Stimulated activated CD4-positive, alpha-beta T cell treated with anti-CD3 and anti-CD28 coated beads, Interleukin-15, amount 100 ng/mL, for 48 hours (primary cell): ENCODE measurements at regions not wholly inside any gene's neighbourhood (a gene's known extent, or its start where the extent isn't known, plus 50 kb on each side); places are given as distances from the start of the nearest gene placed in this dataset.

Experiments used
- DNase-seq, 2 donors: peaks; one replicate each; pipeline ENCODE4 v3.0.0-alpha.2; 2020; ENCODE audit warnings: low read depth in 2 of 2

GRCh38 chr6:71523548-71523947, 234.9 kb downstream of the OGFRL1 start:
- DNase-seq: no peak

DNA sequence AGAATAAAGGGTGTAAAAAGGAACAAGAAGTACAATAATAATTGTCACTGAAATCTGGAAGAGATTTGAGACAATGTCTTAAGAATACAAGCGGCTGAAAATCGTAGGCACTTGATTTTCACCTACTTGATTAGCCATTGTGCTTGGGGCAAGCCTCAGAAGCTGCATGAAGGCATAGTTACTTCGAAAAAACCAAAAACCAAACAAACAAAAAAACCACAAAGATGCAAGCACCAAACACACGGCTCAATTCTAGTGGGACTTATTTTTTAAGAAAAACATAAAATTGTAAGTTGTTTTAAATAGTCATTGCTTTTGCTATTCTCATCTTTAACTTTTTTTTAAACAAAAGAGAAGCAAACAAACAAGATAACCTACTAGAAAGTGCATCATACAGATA, 235.6 kb downstream of the OGFRL1 start:
- no peak for DNase-seq

- DNase-seq: no peak
Observed at GRCh38 chr6:71527886-71528285, 239.3 kb downstream of the OGFRL1 start.

DNA sequence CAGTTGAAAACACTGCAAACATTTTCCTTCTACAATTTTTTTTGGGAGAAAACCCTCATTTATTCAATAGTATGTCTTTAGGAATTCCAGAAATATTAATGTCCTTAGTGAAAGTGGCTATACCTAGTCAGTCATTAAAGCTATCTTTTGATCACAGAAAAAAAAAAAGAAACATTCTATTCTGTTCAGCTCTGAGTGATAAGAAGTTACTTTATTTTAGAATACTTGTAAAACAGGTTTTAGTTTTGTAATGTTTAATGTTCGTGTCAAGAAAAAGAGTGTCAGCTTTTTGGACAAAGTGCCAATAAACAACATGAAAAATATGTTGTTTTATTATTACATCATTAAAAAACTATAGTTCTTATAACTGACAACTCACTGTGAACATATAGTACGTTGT, 240.4 kb downstream of the OGFRL1 start:
- no peak for DNase-seq

DNA sequence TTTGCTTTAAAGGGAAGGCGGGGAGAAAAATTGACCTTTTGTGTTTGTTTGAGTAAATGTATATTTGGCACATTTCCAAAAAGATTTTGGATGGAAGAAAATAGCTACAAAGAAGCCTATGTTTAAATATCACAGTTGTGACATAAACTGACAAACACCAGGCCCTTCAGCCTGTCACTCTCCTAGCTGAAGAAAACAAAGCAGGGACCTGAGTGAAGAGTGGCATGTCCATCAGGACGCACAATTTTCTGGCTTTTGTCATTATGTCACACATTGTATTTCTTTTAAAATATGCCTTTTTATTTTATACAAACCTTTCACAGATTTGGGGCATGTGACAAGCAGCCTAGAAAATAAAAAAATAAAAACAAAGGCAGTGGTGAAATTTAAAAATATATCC, 241.2 kb downstream of the OGFRL1 start:
- DNase-seq: no peak

GRCh38 chr6:71531006-71531405, 242.4 kb downstream of the OGFRL1 start:
- DNase-seq: no peak

GRCh38 chr6:71531841-71532240, 243.2 kb downstream of the OGFRL1 start:
- no peak for DNase-seq

GRCh38 chr6:71533939-71534379, 245.3 kb downstream of the OGFRL1 start:
- DNase-seq: no peak

- DNase-seq: no peak
Observed at GRCh38 chr6:71534921-71535320, 246.3 kb downstream of the OGFRL1 start.

DNA sequence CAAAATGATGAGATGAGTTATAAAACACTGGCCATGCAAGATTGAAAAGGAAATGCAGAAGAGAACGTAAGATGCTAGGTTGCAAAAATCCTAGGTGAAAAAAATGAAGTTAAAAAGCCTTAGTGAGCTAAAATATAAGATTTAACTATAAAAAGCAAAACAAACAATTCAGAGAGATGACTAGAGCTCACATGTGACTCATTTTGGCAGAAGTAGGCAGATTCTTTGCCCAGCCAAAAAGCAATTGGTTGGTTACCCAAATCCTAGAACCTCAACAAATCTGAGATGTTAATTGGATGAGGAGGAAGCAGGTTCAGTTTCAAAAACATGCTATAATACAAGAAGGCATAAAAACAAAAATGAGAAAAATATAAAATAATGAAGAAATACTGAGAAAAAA, 249.1 kb downstream of the OGFRL1 start:
- DNase-seq: no peak

- no peak for DNase-seq
Observed at GRCh38 chr6:71544028-71544427, 255.4 kb downstream of the OGFRL1 start.

- no peak for DNase-seq
Observed at GRCh38 chr6:71544906-71545305, 256.3 kb downstream of the OGFRL1 start.

- DNase-seq: no peak
Observed at GRCh38 chr6:71545905-71546304, 257.3 kb downstream of the OGFRL1 start.

DNA sequence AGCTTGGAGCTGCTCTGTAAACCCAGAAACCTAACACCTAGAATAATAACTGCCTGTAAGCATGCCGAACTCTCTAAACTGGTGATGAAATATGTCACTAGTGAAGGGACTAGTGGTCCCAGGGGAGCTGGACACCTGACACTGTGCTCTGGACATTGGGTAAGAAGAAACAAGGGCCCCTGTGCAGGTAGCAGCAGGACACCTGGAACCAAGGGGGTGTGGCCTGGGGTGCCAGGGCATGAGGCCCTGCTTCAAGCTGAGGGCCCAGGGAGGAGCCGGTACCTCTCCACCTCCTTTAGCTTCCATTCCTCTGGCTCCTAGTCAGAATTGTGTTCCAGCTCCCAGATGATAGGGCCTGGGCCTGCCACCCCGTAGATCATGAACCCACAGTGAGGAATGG, 263.2 kb downstream of the OGFRL1 start:
- DNase-seq: no peak

DNA sequence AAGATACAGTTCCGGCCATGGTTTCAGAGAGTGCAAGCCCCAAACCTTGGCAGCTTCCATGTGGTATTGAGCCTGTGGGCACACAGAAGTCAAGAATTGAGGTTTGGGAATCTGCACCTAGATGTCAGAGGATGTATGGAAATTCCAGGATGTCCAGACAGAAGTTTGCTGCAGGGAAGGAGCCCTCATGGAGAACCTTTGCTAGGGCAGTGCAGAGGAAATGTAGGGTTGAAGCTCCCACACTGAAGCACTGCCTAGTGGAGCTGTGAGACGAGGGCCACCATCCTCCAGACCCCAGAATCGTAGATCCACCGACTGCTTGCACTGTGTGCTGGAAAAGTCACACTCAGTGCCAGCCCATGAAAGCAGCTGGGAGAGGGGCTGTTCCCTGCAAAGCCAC, 267.5 kb downstream of the OGFRL1 start:
- DNase-seq: no peak

GRCh38 chr6:71558974-71559373, 270.4 kb downstream of the OGFRL1 start:
- no peak for DNase-seq

GRCh38 chr6:71567562-71567961, 279.0 kb downstream of the OGFRL1 start:
- no peak for DNase-seq

DNA sequence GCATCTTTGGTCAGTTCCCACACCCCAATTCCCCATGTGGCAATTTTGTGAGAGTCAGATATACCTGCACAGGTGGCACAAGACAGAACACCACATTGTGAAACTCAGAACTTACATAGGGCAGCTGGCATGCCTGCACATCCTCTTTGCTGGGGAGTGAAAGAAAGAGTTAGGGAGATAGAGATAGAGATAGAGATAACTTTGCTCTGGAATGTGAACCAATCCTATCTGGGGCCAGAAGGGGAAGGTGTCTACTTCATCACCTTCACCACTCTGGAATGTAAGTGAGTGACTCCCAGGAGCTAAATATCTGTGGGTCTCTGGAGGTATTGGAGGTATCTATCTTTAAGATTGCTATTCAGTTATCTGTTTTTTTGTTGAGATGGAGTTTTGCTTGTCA, 289.2 kb downstream of the OGFRL1 start:
- no peak for DNase-seq

- DNase-seq: no peak
Observed at GRCh38 chr6:71579902-71580301, 291.3 kb downstream of the OGFRL1 start.

DNA sequence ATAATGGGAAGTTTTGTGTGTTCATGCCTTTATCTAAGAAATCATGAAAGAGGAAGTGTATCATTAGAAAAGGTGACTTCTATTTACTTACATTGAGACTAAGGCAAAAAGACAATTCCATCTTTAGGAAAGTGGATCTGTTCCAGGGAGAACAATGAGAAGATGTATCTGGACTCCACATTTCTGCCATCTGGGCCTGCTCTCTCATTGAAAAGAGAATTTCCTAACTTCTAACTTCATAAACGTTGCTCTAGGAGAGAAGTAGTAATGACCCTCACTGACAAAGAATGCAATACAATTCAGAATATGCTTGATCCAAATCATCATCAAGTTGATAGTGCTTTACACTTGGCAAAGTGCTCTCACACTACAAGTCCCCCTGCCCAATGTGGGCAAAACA, 294.2 kb downstream of the OGFRL1 start:
- no peak for DNase-seq

- DNase-seq: no peak
Observed at GRCh38 chr6:71584712-71585436, 296.3 kb downstream of the OGFRL1 start.

DNA sequence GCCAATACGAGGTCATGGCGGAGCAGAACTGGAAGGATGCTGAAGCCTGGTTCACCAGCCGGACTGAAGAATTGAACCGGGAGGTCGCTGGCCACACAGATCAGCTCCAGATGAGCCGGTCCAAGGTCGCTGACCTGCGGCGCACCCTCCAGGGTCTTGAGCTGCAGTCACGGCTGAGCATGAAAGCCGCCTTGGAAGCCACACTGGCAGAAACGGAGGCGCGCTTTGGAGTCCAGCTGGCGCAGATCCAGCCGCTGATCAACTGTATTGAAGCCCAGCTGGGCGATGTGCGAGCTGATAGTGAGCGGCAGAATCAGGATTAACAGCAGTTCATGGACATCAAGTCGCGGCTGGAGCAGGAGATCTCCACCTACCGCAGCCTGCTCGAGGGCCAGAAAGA, 296.9 kb downstream of the OGFRL1 start:
- DNase-seq: no peak

DNA sequence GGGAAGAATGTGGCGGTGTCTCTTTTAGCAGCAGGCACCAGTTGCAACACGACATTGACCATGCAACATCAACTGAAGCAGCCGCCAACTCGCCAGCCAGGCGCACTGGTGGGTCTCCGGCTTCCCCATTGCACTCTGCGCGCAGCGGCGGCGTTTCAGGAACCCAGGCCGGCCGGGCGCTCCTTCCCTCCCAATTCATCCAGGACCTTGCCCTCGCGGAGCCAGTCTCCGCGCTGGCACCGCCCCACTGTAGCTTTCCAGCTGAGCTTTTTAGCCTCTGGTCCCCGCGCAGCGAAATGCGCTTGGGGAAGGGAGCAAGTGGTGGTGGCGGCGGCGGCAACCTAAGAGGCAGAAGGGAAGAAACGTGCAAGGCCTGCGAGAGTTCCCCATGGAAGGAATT, 297.9 kb upstream of the RIMS1 start:
- no peak for DNase-seq

GRCh38 chr6:71589254-71589653, 297.1 kb upstream of the RIMS1 start:
- DNase-seq: no peak
